C4-2B (cell line): ENCODE measurements at regions not wholly inside any gene's neighbourhood (a gene's known extent, or its start where the extent isn't known, plus 50 kb on each side); places are given as distances from the start of the nearest gene placed in this dataset.

Source experiments
- ZFX ChIP-seq: fragments of 450-650 bp; IDR thresholded peaks from 2 replicates; pipeline ENCODE4 v1.6.1; 2017
- TF ChIP-seq, protein P1 (sequence below): fragments of 450-650 bp; conservative IDR thresholded peaks from 2 replicates; pipeline ENCODE4 v1.5.1; 2017; ENCODE audit warnings: mild to moderate bottlenecking

DNA sequence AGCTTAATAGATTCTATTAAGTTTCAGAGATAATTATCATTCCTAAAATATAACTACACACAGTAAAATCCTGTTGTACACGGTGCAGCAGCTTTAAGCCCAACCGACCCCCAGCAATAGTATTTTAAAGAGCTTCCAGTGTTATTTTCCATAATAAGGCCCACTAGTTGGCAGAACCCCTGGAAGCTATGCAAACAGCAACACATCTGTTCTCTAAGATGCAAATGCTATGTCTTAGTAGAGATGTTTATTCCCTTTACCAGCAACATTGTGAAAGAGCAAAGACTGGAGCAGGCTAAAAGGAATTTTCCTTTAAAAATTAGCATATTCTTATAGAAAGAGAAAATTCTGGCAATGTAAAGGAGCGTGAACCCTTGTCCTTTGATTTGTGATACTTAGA lies 819.7 kb upstream of the ALCAM start:
- TF ChIP-seq, protein P1, sequence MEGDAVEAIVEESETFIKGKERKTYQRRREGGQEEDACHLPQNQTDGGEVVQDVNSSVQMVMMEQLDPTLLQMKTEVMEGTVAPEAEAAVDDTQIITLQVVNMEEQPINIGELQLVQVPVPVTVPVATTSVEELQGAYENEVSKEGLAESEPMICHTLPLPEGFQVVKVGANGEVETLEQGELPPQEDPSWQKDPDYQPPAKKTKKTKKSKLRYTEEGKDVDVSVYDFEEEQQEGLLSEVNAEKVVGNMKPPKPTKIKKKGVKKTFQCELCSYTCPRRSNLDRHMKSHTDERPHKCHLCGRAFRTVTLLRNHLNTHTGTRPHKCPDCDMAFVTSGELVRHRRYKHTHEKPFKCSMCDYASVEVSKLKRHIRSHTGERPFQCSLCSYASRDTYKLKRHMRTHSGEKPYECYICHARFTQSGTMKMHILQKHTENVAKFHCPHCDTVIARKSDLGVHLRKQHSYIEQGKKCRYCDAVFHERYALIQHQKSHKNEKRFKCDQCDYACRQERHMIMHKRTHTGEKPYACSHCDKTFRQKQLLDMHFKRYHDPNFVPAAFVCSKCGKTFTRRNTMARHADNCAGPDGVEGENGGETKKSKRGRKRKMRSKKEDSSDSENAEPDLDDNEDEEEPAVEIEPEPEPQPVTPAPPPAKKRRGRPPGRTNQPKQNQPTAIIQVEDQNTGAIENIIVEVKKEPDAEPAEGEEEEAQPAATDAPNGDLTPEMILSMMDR: no peak
- TF ChIP-seq ZFX: no peak
